ENCODE measurements at regions not wholly inside any gene's neighbourhood (a gene's known extent, or its start where the extent isn't known, plus 50 kb on each side); places are given as distances from the start of the nearest gene placed in this dataset.

- peak; percentile 56 for TF ChIP-seq CTCF (conservative IDR thresholded peaks at IDR 0.05; ENCODE audit: low read depth, low read length)
- no peak for TF ChIP-seq EZH2phosphoT487 (IDR thresholded peaks at IDR 0.05; ENCODE audit: borderline replicate concordance, low read length)
These were observed 276.6 kb downstream of the MREG start for GRCh38 chr2:215736653-215737290.
